CD14-positive monocyte (primary cell): ENCODE measurements at regions not wholly inside any gene's neighbourhood (a gene's known extent, or its start where the extent isn't known, plus 50 kb on each side); places are given as distances from the start of the nearest gene placed in this dataset.

Experiments used
- DNase-seq, 3 donors: peaks; one replicate each; pipeline ENCODE4 v3.0.0-alpha.2; 2011 to 2022
- H2AFZ ChIP-seq: 2 replicates; pipeline ENCODE4 v1.6.0; 2012; ENCODE audit warnings: mild to moderate bottlenecking, low read depth, low read length, inconsistent platforms; ENCODE audit not compliant: insufficient read depth, poor library complexity, severe bottlenecking
- H3K27ac ChIP-seq, 2 donors: 1 replicate in 1 of 2; 2 replicates in 1 of 2; pipeline ENCODE4 v1.5.1; 2012 to 2013; ENCODE audit warnings: low read length in 2 of 2, control low read depth in 1 of 2, inconsistent platforms in 1 of 2, low read depth in 1 of 2, mild to moderate bottlenecking in 1 of 2
- H3K27me3 ChIP-seq, 2 donors: one replicate each; pipeline versions ENCODE4 v1.6.0 to v1.6.1; 2011 to 2013; ENCODE audit warnings: low read length in 2 of 2; ENCODE audit not compliant: control insufficient read depth in 2 of 2, insufficient read depth in 2 of 2
- H3K36me3 ChIP-seq, 2 donors: replicated peaks in 1 of 2; 1 replicate in 1 of 2; 2 replicates in 1 of 2; pipeline versions ENCODE4 v1.5.1 to v1.6.1; 2012 to 2013; ENCODE audit warnings: low read length in 2 of 2, control low read depth in 1 of 2, inconsistent platforms in 1 of 2, mild to moderate bottlenecking in 1 of 2; ENCODE audit not compliant: insufficient read depth in 2 of 2, control insufficient read depth in 1 of 2
- H3K4me1 ChIP-seq, 2 donors: 1 replicate in 1 of 2; 2 replicates in 1 of 2; pipeline versions ENCODE4 v1.5.1 to v1.6.1; 2012 to 2013; ENCODE audit warnings: low read length in 2 of 2, control low read depth in 1 of 2, inconsistent platforms in 1 of 2, mild to moderate bottlenecking in 1 of 2, moderate library complexity in 1 of 2; ENCODE audit not compliant: insufficient read depth in 2 of 2, control insufficient read depth in 1 of 2
- H3K4me2 ChIP-seq: replicated peaks from 2 replicates; pipeline ENCODE3; 2012; ENCODE audit warnings: low read length, moderate library complexity, mild to moderate bottlenecking; ENCODE audit not compliant: poor library complexity, severe bottlenecking; ENCODE audit errors: extremely low read depth
- H3K4me3 ChIP-seq, 3 experiments: fragments of 200-600 bp in 1 of 3; sonication (generic) in 1 of 3; replicated peaks in 1 of 3; 1 replicate in 2 of 3; 2 replicates in 1 of 3; pipeline ENCODE4 v1.5.1; 2011 to 2013; ENCODE audit warnings: low read length in 3 of 3, mild to moderate bottlenecking in 3 of 3, control low read depth in 2 of 3, low read depth in 2 of 3, inconsistent platforms in 1 of 3, moderate library complexity in 1 of 3
- H3K79me2 ChIP-seq: 2 replicates; pipeline ENCODE4 v1.6.0; 2012; ENCODE audit warnings: mild to moderate bottlenecking, control low read depth, inconsistent platforms, low read length, moderate library complexity; ENCODE audit not compliant: insufficient read depth
- H3K9ac ChIP-seq: 2 replicates; pipeline ENCODE4 v1.6.0; 2017; ENCODE audit warnings: low read length, mild to moderate bottlenecking; ENCODE audit not compliant: insufficient read depth, poor library complexity, severe bottlenecking
- H3K9me3 ChIP-seq, 2 donors: replicated peaks in 1 of 2; 1 replicate in 1 of 2; 2 replicates in 1 of 2; pipeline versions ENCODE4 v1.5.1 to v1.6.1; 2012 to 2013; ENCODE audit warnings: low read length in 2 of 2, control low read depth in 1 of 2; ENCODE audit not compliant: control insufficient read depth in 1 of 2, insufficient read depth in 1 of 2
- H4K20me1 ChIP-seq: 2 replicates; pipeline ENCODE4 v1.6.0; 2012; ENCODE audit warnings: mild to moderate bottlenecking, low read length, control low read depth, moderate library complexity; ENCODE audit not compliant: insufficient read depth
- H3K27ac Mint-ChIP-seq, 7 donors: one replicate each; pipeline ENCODE4 v1.8.0; 2020; ENCODE audit warnings: mild to moderate bottlenecking in 7 of 7, mixed read lengths in 7 of 7, moderate library complexity in 6 of 7, inconsistent platforms in 2 of 7
- H3K27me3 Mint-ChIP-seq, 3 donors: one replicate each; pipeline ENCODE4 v1.8.0; 2021 to 2022; ENCODE audit warnings: low read depth in 3 of 3, mild to moderate bottlenecking in 3 of 3, mixed read lengths in 3 of 3, moderate library complexity in 3 of 3, inconsistent platforms in 1 of 3
- H3K36me3 Mint-ChIP-seq, 2 donors: one replicate each; pipeline ENCODE4 v1.8.0; 2020; ENCODE audit warnings: mixed read lengths in 2 of 2, inconsistent platforms in 1 of 2, mild to moderate bottlenecking in 1 of 2
- H3K4me1 Mint-ChIP-seq: one replicate; pipeline ENCODE4 v1.8.0; 2020; ENCODE audit warnings: mild to moderate bottlenecking, mixed read lengths
- H3K4me3 Mint-ChIP-seq, 2 donors: one replicate each; pipeline ENCODE4 v1.8.0; 2020; ENCODE audit warnings: mild to moderate bottlenecking in 2 of 2, mixed read lengths in 2 of 2, moderate library complexity in 1 of 2
- H3K9me3 Mint-ChIP-seq, 7 donors: one replicate each; pipeline ENCODE4 v1.8.0; 2020 to 2022; ENCODE audit warnings: mixed read lengths in 7 of 7, mild to moderate bottlenecking in 6 of 7, moderate library complexity in 6 of 7, inconsistent platforms in 2 of 7
- WGBS: methylation state at CpG from one replicate; pipeline ENCODE4 v1.1.5; 2013; ENCODE audit warnings: missing lambda C conversion rate; ENCODE audit not compliant: insufficient coverage; 5-methylcytosine and 5-hydroxymethylcytosine counted together
- intact Hi-C, 2 donors: fragments of 100-400 bp; cut with micrococcal nuclease; formaldehyde crosslinking; loops; one replicate each; pipeline versions ENCODE4 v1.15.0 to v1.15.1; 2023
- TF ChIP-seq, protein P1 (sequence below): fragments of 200-600 bp; IDR thresholded peaks from one replicate; pipeline ENCODE4 v1.8.0; 2022; ENCODE audit warnings: antibody characterized with exemption, mild to moderate bottlenecking

DNA sequence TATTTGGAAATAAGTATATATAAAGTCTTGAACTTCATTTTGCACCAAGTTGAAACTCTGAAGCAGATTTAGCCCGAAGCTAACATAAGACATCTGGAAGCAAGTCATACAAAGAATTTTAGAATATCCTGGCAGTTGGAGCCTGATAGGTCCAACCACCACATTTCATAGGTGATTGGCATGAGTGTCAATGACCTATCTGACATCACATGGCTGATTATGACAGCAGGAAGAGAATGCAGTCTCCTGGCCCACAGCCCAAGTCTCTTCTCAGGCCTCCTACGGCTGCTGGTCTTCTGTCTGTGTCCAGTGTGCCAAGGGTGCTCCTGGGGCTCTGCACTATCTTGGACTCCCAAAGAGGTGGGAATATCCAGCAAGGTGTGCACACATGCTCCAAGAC is 325.7 kb upstream of the ACVR2A start:
- H3K4me3 ChIP-seq = no peak overlapping the region
- no peak overlapping the region for H2AFZ ChIP-seq
- peaks cover 0 to 10% (median 5%) of the 10 kb centered on the region in 7 donors for H3K9me3 Mint-ChIP-seq
- no peak overlapping the region for H3K27ac ChIP-seq
- H3K27me3 ChIP-seq = no peaks in the 10 kb centered on the region
- H3K9ac ChIP-seq = no peak overlapping the region
- H3K4me3 Mint-ChIP-seq = no peak overlapping the region
- DNase-seq = no peak
- intact Hi-C loops = no loop called here
- no peaks in the 10 kb centered on the region for H3K36me3 ChIP-seq
- no peaks in the 10 kb centered on the region for H3K9me3 ChIP-seq
- WGBS = 100% methylated on average over 1 of the region's 2 CpGs
- no peaks in the 10 kb centered on the region for H3K79me2 ChIP-seq
- H4K20me1 ChIP-seq = no peaks in the 10 kb centered on the region
- TF ChIP-seq, protein P1, sequence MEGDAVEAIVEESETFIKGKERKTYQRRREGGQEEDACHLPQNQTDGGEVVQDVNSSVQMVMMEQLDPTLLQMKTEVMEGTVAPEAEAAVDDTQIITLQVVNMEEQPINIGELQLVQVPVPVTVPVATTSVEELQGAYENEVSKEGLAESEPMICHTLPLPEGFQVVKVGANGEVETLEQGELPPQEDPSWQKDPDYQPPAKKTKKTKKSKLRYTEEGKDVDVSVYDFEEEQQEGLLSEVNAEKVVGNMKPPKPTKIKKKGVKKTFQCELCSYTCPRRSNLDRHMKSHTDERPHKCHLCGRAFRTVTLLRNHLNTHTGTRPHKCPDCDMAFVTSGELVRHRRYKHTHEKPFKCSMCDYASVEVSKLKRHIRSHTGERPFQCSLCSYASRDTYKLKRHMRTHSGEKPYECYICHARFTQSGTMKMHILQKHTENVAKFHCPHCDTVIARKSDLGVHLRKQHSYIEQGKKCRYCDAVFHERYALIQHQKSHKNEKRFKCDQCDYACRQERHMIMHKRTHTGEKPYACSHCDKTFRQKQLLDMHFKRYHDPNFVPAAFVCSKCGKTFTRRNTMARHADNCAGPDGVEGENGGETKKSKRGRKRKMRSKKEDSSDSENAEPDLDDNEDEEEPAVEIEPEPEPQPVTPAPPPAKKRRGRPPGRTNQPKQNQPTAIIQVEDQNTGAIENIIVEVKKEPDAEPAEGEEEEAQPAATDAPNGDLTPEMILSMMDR = no peak
- H3K27me3 Mint-ChIP-seq = peaks cover under 1 to 2% (median 1%) of the 10 kb centered on the region in 3 donors
- no peaks in the 10 kb centered on the region for H3K4me1 ChIP-seq
- no peak overlapping the region for H3K27ac Mint-ChIP-seq
- no peak overlapping the region for H3K4me2 ChIP-seq
- no peaks in the 10 kb centered on the region for H3K36me3 Mint-ChIP-seq
- H3K4me1 Mint-ChIP-seq = no peaks in the 10 kb centered on the region

DNA sequence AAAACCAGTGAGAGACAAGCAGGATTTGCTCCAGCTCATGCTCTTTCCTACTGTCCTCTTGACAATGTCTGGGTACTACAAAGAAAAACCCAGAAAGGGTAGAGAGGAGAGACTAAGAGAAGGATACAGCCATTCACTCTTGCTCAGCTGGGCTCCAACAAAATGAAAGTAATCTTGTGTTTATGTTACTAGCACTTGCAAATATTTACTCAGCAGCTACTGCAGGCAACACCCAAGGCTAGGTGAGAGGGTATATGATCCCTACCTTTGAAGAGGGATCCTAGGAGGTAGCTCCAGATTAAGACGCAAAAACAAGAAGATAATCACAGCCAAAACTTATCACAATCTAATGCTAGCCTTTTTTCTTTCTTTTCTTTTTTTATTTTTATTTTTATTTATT is 329.6 kb upstream of the ACVR2A start:
- no peak for DNase-seq
- H3K9me3 Mint-ChIP-seq = peaks cover 0 to 6% (median 3%) of the 10 kb centered on the region in 7 donors
- Histone ChIP-seq H3K36me3 (no peaks in the 10 kb centered on the region), H3K4me3 (no peak overlapping the region), H3K4me2 (no peak overlapping the region), H3K9me3 (no peaks in the 10 kb centered on the region), H2AFZ (no peak overlapping the region), H4K20me1 (no peaks in the 10 kb centered on the region), H3K27ac (no peak overlapping the region), H3K9ac (no peak overlapping the region), H3K4me1 (peaks cover 8 to 15% of the 10 kb centered on the region in 2 donors), H3K27me3 (no peaks in the 10 kb centered on the region), H3K79me2 (no peaks in the 10 kb centered on the region)
- WGBS = no CpG with 5 or more reads among the region's 1 CpG
- TF ChIP-seq, protein P1 = no peak
- peaks cover 16% of the 10 kb centered on the region for H3K4me1 Mint-ChIP-seq
- H3K36me3 Mint-ChIP-seq = no peaks in the 10 kb centered on the region
- H3K27ac Mint-ChIP-seq = no peak overlapping the region
- H3K27me3 Mint-ChIP-seq = peaks cover 0 to 4% (median 0%) of the 10 kb centered on the region in 3 donors
- no peak overlapping the region for H3K4me3 Mint-ChIP-seq
- intact Hi-C loops = no loop called here
